ENCODE measurements at regions not wholly inside any gene's neighbourhood (a gene's known extent, or its start where the extent isn't known, plus 50 kb on each side); places are given as distances from the start of the nearest gene placed in this dataset.

DNA sequence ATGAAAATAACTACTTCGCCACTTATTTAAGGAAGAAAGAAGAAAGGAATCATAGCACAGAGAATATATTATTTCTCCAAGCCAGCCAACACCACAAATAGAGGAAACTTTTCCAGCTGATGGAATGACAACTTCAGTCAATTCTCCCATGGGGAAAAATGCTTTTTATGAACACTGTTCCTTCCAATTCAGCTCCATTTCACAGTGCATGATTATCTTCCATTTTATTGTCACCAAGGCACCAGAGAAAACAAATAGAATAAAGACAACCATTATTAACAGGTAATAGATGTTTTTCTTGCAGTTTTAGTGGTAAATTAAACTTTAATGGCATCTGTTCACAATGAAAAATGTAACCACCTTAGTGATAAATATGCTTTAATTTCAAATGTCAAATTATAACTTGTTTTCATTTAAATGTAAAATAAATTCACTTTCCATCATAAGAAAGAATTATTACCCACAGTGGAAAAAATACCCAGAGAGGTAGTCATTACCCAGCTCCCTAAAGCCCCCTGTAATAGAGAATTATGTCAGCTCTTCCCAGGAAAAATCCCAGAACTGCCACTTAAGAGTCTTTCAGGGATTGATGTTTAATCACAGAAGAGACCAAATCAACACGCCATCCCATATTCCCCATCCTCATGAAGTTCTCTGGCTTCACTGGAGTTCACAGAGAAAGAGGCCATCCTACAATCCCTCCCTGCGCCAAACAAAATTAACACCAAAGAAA is 828.3 kb upstream of the TMEM132C start:
- DNase-seq (ENCODE audit: low spot score): no peak
- Histone ChIP-seq H3K18ac (ENCODE audit: low read length) (no peak overlapping the region), H2BK15ac (ENCODE audit: low read length) (no peak overlapping the region), H3K23ac (ENCODE audit: low read depth, low read length, poor library complexity) (no peak overlapping the region), H3K9me3 (replicated peaks in 1 of 2; ENCODE audit: control insufficient read depth in 2 of 2, insufficient read depth in 1 of 2, low read depth in 1 of 2, low read length in 2 of 2) (peaks cover 0 to 10% of the 10 kb centered on the region in 2 donors), H2AK5ac (ENCODE audit: low read depth, low read length) (no peak overlapping the region), H3K4me2 (ENCODE audit: insufficient read depth, low read length, poor library complexity, severe bottlenecking) (no peak overlapping the region), H2BK12ac (ENCODE audit: low read length) (no peak overlapping the region), H2AFZ (ENCODE audit: low read length) (no peak overlapping the region), H3K4me1 (ENCODE audit: control insufficient read depth in 2 of 2, insufficient read depth in 1 of 2, low read depth in 1 of 2, low read length in 2 of 2) (peaks cover 0 to 2% of the 10 kb centered on the region in 2 donors), H4K8ac (ENCODE audit: low read depth, low read length) (no peak overlapping the region), H4K91ac (ENCODE audit: low read depth, low read length, poor library complexity) (no peak overlapping the region), H3K4me3 (ENCODE audit: low read length in 2 of 2) (no peak overlapping the region), H3K27me3 (ENCODE audit: control insufficient read depth in 3 of 3, insufficient read depth in 3 of 3, low read depth in 1 of 3, low read length in 3 of 3) (no peaks in the 10 kb centered on the region), H3K4ac (ENCODE audit: low read length) (no peak overlapping the region), H3K27ac (replicated peaks; ENCODE audit: low read length) (no peak overlapping the region), H2BK5ac (ENCODE audit: low read length) (no peak overlapping the region), H3K14ac (ENCODE audit: low read length) (no peak overlapping the region), H2BK120ac (ENCODE audit: low read depth, low read length) (no peak overlapping the region), H3K79me1 (ENCODE audit: low read depth, low read length) (no peaks in the 10 kb centered on the region), H3K36me3 (replicated peaks in 1 of 2; ENCODE audit: control insufficient read depth in 2 of 2, insufficient read depth in 2 of 2, low read length in 2 of 2) (no peaks in the 10 kb centered on the region), H3K9ac (ENCODE audit: low read depth, low read length, poor library complexity) (no peak overlapping the region)
- no CpG with 5 or more reads among the region's 3 CpGs for WGBS, 2 donors (ENCODE audit: extremely low coverage in 2 of 2, insufficient read length in 2 of 2, insufficient replicate concordance in 1 of 2)

DNA sequence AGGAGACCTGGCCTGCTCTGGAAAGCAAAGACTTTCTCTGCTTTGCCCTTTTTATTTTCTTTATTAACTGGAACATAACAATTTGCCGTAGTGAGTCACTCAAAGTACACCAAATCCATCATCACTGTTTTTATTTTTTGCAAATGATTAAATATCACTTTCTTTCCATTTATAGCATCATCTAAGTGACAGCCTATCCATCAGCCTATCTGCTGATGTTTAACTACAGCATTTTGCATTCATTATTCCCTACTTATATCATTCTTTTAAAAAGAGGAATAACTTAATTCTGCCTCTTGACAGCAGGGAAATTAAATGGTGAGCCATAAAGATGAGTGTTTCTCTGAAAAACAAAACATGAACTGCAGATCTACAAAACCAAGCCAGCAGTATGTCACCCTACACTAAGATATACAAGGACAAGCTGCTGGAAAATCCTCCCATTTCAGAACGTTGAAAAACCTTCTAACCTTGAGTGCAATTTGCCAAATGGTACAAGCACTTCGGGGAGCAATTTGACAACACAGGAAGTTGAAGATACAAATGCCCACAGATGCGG is 821.3 kb upstream of the TMEM132C start:
- no peak overlapping the region for H3K18ac ChIP-seq (ENCODE audit: low read length)
- no peak overlapping the region for H4K91ac ChIP-seq (ENCODE audit: low read depth, low read length, poor library complexity)
- H3K36me3 ChIP-seq (replicated peaks in 1 of 2; ENCODE audit: control insufficient read depth in 2 of 2, insufficient read depth in 2 of 2, low read length in 2 of 2): no peaks in the 10 kb centered on the region
- H2AFZ ChIP-seq (ENCODE audit: low read length): no peak overlapping the region
- peaks cover 0 to 3% of the 10 kb centered on the region in 2 donors for H3K9me3 ChIP-seq (replicated peaks in 1 of 2; ENCODE audit: control insufficient read depth in 2 of 2, insufficient read depth in 1 of 2, low read depth in 1 of 2, low read length in 2 of 2)
- no peak overlapping the region for H3K4me2 ChIP-seq (ENCODE audit: insufficient read depth, low read length, poor library complexity, severe bottlenecking)
- H2BK5ac ChIP-seq (ENCODE audit: low read length): no peak overlapping the region
- no peak overlapping the region for H3K4me3 ChIP-seq (ENCODE audit: low read length in 2 of 2)
- H4K8ac ChIP-seq (ENCODE audit: low read depth, low read length): no peak overlapping the region
- no peaks in the 10 kb centered on the region for H3K4me1 ChIP-seq (ENCODE audit: control insufficient read depth in 2 of 2, insufficient read depth in 1 of 2, low read depth in 1 of 2, low read length in 2 of 2)
- no peaks in the 10 kb centered on the region for H3K79me1 ChIP-seq (ENCODE audit: low read depth, low read length)
- no peaks in the 10 kb centered on the region for H3K27me3 ChIP-seq (ENCODE audit: control insufficient read depth in 3 of 3, insufficient read depth in 3 of 3, low read depth in 1 of 3, low read length in 3 of 3)
- no peak overlapping the region for H2BK15ac ChIP-seq (ENCODE audit: low read length)
- H2BK12ac ChIP-seq (ENCODE audit: low read length): no peak overlapping the region
- H3K9ac ChIP-seq (ENCODE audit: low read depth, low read length, poor library complexity): no peak overlapping the region
- no peak overlapping the region for H2AK5ac ChIP-seq (ENCODE audit: low read depth, low read length)
- H3K27ac ChIP-seq (replicated peaks; ENCODE audit: low read length): no peak overlapping the region
- DNase-seq (ENCODE audit: low spot score): no peak
- no CpG with 5 or more reads among the region's 4 CpGs for WGBS, 2 donors (ENCODE audit: extremely low coverage in 2 of 2, insufficient read length in 2 of 2, insufficient replicate concordance in 1 of 2)
- H3K23ac ChIP-seq (ENCODE audit: low read depth, low read length, poor library complexity): no peak overlapping the region
- no peak overlapping the region for H3K4ac ChIP-seq (ENCODE audit: low read length)
- H2BK120ac ChIP-seq (ENCODE audit: low read depth, low read length): no peak overlapping the region
- H3K14ac ChIP-seq (ENCODE audit: low read length): no peak overlapping the region

DNA sequence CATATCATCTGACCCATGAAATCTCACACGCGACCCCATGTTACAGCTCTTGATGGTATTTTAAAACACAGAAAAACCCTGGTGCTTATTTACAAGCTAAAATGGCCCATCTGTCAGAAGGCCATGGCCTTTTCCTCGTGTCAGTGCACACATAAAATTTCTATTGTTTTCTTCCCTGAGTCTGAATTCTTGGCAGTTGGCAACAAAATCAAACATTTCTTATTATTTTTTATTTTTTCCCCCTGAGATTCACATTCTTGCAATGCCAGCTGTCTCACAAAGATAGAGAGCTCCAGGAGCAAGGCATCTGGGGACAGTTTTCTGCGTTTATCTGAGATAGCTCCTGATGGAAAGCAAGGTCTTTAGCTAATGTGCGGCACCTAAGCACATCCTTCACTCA is 818.1 kb upstream of the TMEM132C start:
- no peak overlapping the region for H2BK5ac ChIP-seq (ENCODE audit: low read length)
- no peak overlapping the region for H2BK15ac ChIP-seq (ENCODE audit: low read length)
- no peak overlapping the region for H3K9ac ChIP-seq (ENCODE audit: low read depth, low read length, poor library complexity)
- H2BK120ac ChIP-seq (ENCODE audit: low read depth, low read length): no peak overlapping the region
- H3K4me1 ChIP-seq (ENCODE audit: control insufficient read depth in 2 of 2, insufficient read depth in 1 of 2, low read depth in 1 of 2, low read length in 2 of 2): no peaks in the 10 kb centered on the region
- no peak overlapping the region for H2BK12ac ChIP-seq (ENCODE audit: low read length)
- H3K36me3 ChIP-seq (replicated peaks in 1 of 2; ENCODE audit: control insufficient read depth in 2 of 2, insufficient read depth in 2 of 2, low read length in 2 of 2): no peaks in the 10 kb centered on the region
- no CpG with 5 or more reads among the region's 5 CpGs for WGBS, 2 donors (ENCODE audit: extremely low coverage in 2 of 2, insufficient read length in 2 of 2, insufficient replicate concordance in 1 of 2)
- no peak overlapping the region for H4K91ac ChIP-seq (ENCODE audit: low read depth, low read length, poor library complexity)
- H3K27me3 ChIP-seq (ENCODE audit: control insufficient read depth in 3 of 3, insufficient read depth in 3 of 3, low read depth in 1 of 3, low read length in 3 of 3): peaks cover 0 to 12% (median under 1%) of the 10 kb centered on the region in 3 experiments
- H3K18ac ChIP-seq (ENCODE audit: low read length): no peak overlapping the region
- H3K27ac ChIP-seq (replicated peaks; ENCODE audit: low read length): no peak overlapping the region
- H3K9me3 ChIP-seq (replicated peaks in 1 of 2; ENCODE audit: control insufficient read depth in 2 of 2, insufficient read depth in 1 of 2, low read depth in 1 of 2, low read length in 2 of 2): no peaks in the 10 kb centered on the region
- no peak for DNase-seq (ENCODE audit: low spot score)
- no peak overlapping the region for H3K4me3 ChIP-seq (ENCODE audit: low read length in 2 of 2)
- no peak overlapping the region for H3K23ac ChIP-seq (ENCODE audit: low read depth, low read length, poor library complexity)
- H2AK5ac ChIP-seq (ENCODE audit: low read depth, low read length): no peak overlapping the region
- H3K79me1 ChIP-seq (ENCODE audit: low read depth, low read length): no peaks in the 10 kb centered on the region
- no peak overlapping the region for H4K8ac ChIP-seq (ENCODE audit: low read depth, low read length)
- H2AFZ ChIP-seq (ENCODE audit: low read length): no peak overlapping the region
- H3K14ac ChIP-seq (ENCODE audit: low read length): no peak overlapping the region
- no peak overlapping the region for H3K4ac ChIP-seq (ENCODE audit: low read length)
- H3K4me2 ChIP-seq (ENCODE audit: insufficient read depth, low read length, poor library complexity, severe bottlenecking): no peak overlapping the region

DNA sequence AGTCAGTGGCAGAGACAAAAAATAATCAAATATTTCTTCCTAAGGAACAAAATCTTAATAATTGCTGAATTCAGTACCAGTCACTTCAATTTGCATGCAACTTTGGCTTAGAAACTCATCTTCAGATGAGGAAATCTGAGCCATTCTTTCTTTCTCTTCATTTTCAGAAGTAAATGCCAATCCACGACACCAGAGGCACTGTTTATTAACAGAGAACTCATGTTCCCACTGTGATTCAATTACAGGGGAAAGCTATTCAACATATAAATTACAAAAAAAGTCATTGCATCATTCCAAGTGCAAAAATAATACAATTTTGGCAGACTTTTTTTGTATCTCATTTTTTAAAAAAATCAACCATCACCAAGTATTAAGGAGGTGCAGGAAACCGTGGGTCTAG is 816.1 kb upstream of the TMEM132C start:
- no peak overlapping the region for H2BK120ac ChIP-seq (ENCODE audit: low read depth, low read length)
- no CpG with 5 or more reads among the region's 2 CpGs for WGBS, 2 donors (ENCODE audit: extremely low coverage in 2 of 2, insufficient read length in 2 of 2, insufficient replicate concordance in 1 of 2)

More for the DNA sequence above, 816.1 kb upstream of the TMEM132C start:
- Histone ChIP-seq H2AK5ac (ENCODE audit: low read depth, low read length) (no peak overlapping the region), H3K36me3 (replicated peaks in 1 of 2; ENCODE audit: control insufficient read depth in 2 of 2, insufficient read depth in 2 of 2, low read length in 2 of 2) (no peaks in the 10 kb centered on the region), H3K27me3 (ENCODE audit: control insufficient read depth in 3 of 3, insufficient read depth in 3 of 3, low read depth in 1 of 3, low read length in 3 of 3) (peaks cover under 1 to 29% (median 13%) of the 10 kb centered on the region in 3 experiments), H3K4ac (ENCODE audit: low read length) (no peak overlapping the region), H4K8ac (ENCODE audit: low read depth, low read length) (no peak overlapping the region), H3K18ac (ENCODE audit: low read length) (no peak overlapping the region), H3K27ac (replicated peaks; ENCODE audit: low read length) (no peak overlapping the region), H3K4me1 (ENCODE audit: control insufficient read depth in 2 of 2, insufficient read depth in 1 of 2, low read depth in 1 of 2, low read length in 2 of 2) (no peaks in the 10 kb centered on the region), H3K23ac (ENCODE audit: low read depth, low read length, poor library complexity) (no peak overlapping the region), H3K79me1 (ENCODE audit: low read depth, low read length) (no peaks in the 10 kb centered on the region), H2AFZ (ENCODE audit: low read length) (no peak overlapping the region), H2BK5ac (ENCODE audit: low read length) (no peak overlapping the region), H2BK15ac (ENCODE audit: low read length) (no peak overlapping the region), H3K4me3 (ENCODE audit: low read length in 2 of 2) (no peak overlapping the region), H2BK12ac (ENCODE audit: low read length) (no peak overlapping the region), H3K4me2 (ENCODE audit: insufficient read depth, low read length, poor library complexity, severe bottlenecking) (no peak overlapping the region), H4K91ac (ENCODE audit: low read depth, low read length, poor library complexity) (no peak overlapping the region), H3K9ac (ENCODE audit: low read depth, low read length, poor library complexity) (no peak overlapping the region), H3K9me3 (replicated peaks in 1 of 2; ENCODE audit: control insufficient read depth in 2 of 2, insufficient read depth in 1 of 2, low read depth in 1 of 2, low read length in 2 of 2) (no peaks in the 10 kb centered on the region), H3K14ac (ENCODE audit: low read length) (no peak overlapping the region)
- no peak for DNase-seq (ENCODE audit: low spot score)
